Mucosa of gallbladder (tissue), 1 donor: ENCODE measurements at regions not wholly inside any gene's neighbourhood (a gene's known extent, or its start where the extent isn't known, plus 50 kb on each side); places are given as distances from the start of the nearest gene placed in this dataset.

Source experiments
- DNase-seq: peaks from one replicate; pipeline ENCODE4 v3.0.0-alpha.2; 2020; ENCODE audit warnings: low spot score
- donor health status: DM: no; HTN: no; CAD: no.

- DNase-seq, result no peak
Observed at GRCh38 chr17:79349506-79350400, 261.1 kb downstream of the RBFOX3 start.

- DNase-seq, result no peak
Observed at GRCh38 chr17:79342376-79342775, 267.8 kb downstream of the ENGASE start.

GRCh38 chr17:79341816-79342215 is 267.2 kb downstream of the ENGASE start:
- DNase-seq, result no peak

- DNase-seq, result no peak
Observed at GRCh38 chr17:79341222-79341780, 266.7 kb downstream of the ENGASE start.

- DNase-seq, result no peak
Observed at GRCh38 chr17:79340333-79341221, 266.0 kb downstream of the ENGASE start.

GRCh38 chr17:79339321-79339720 is 264.7 kb downstream of the ENGASE start:
- no peak for DNase-seq

GRCh38 chr17:79338604-79339003 is 264.0 kb downstream of the ENGASE start:
- DNase-seq, result no peak

- no peak for DNase-seq
Observed at GRCh38 chr17:79338152-79338551, 263.5 kb downstream of the ENGASE start.

- no peak for DNase-seq
Observed at GRCh38 chr17:79337053-79337452, 262.4 kb downstream of the ENGASE start.

GRCh38 chr17:79335456-79335855 is 260.8 kb downstream of the ENGASE start:
- DNase-seq, result no peak

GRCh38 chr17:79332011-79332554 is 257.5 kb downstream of the ENGASE start:
- no peak for DNase-seq

GRCh38 chr17:79331492-79331891 is 256.9 kb downstream of the ENGASE start:
- DNase-seq, result no peak

GRCh38 chr17:79330696-79331095 is 256.1 kb downstream of the ENGASE start:
- no peak for DNase-seq

GRCh38 chr17:79330229-79330628 is 255.6 kb downstream of the ENGASE start:
- DNase-seq, result no peak

GRCh38 chr17:79326814-79327213 is 252.2 kb downstream of the ENGASE start:
- DNase-seq, result no peak

- no peak for DNase-seq
Observed at GRCh38 chr17:79325709-79326430, 251.2 kb downstream of the ENGASE start.

GRCh38 chr17:79324194-79324593 is 249.6 kb downstream of the ENGASE start:
- DNase-seq, result no peak

- no peak for DNase-seq
Observed at GRCh38 chr17:79323566-79323965, 248.9 kb downstream of the ENGASE start.

GRCh38 chr17:79322211-79323123 is 247.8 kb downstream of the ENGASE start:
- DNase-seq, result no peak

GRCh38 chr17:79320331-79320730 is 245.7 kb downstream of the ENGASE start:
- no peak for DNase-seq
